ENCODE measurements at regions not wholly inside any gene's neighbourhood (a gene's known extent, or its start where the extent isn't known, plus 50 kb on each side); places are given as distances from the start of the nearest gene placed in this dataset.

DNA sequence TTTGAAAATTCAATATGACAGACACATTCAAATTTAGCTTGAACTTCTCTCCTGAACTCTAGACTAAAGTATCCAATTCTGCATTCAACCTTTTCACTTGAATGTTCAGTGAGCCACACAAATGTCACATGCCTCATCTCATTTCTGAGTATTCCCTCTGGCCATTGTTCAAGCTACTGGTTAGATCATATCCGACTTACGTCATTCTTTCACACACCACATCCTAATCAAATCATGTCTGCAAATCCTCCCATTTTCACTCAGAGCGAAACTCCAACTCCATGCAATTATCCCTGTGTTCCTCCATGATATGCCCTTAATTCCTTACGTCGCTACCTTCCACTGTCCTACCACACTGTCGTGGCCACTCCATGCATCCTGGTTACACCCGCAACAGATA, 425.1 kb downstream of the CBLN2 start:
- Histone ChIP-seq H3K4me1 (no peaks in the 10 kb centered on the region), H3K9me3 (no peaks in the 10 kb centered on the region), H3K36me3 (no peaks in the 10 kb centered on the region), H3K27me3 (ENCODE audit: low read depth) (no peaks in the 10 kb centered on the region), H3K27ac (no peak overlapping the region), H3K4me3 (no peak overlapping the region)
- ATAC-seq, result no peak
- DNase-seq, result no peak
- intact Hi-C loops (cut with DNase I), result no loop called here
- no peak for TF ChIP-seq CTCF (IDR thresholded peaks at IDR 0.05)

DNA sequence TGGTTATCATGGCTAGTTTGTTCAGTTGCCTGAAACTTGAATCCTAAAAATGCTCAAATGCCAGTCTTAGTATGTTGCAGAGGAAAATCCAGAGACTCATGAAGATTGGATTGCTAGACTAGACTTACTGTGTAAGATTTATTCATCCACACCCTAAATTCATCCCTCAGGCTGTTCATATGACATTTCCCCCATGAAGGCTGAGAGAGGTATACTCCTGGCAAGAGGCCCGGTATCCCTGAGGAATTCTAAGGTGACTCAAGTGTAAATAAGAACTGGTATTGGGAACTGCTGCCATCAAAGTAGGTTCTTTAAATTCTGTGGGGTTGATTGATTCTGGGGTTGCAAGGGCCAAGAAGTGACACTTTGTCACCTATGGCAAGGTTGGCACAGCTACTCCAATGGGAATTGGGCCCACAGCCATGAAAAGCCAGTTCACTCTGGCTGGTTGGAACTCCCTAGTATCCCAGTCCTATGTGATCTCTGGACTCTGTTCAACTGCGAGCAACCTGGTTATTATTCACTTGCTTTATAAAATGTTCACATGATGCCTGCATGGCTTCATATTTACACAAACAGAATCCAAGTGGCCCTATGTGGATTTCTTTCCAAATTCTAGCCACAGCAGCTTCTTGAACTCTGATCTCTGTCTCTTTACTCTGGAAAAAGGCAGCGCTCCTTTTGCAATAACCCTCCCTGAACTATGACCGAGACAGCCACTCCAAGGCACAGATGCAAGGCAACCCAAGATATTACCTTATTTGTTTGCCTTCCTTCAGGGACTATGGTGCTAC, 429.1 kb downstream of the CBLN2 start:
- no peak for ATAC-seq
- H3K4me1 ChIP-seq, result no peaks in the 10 kb centered on the region
- intact Hi-C loops (cut with DNase I), result no loop called here

DNA sequence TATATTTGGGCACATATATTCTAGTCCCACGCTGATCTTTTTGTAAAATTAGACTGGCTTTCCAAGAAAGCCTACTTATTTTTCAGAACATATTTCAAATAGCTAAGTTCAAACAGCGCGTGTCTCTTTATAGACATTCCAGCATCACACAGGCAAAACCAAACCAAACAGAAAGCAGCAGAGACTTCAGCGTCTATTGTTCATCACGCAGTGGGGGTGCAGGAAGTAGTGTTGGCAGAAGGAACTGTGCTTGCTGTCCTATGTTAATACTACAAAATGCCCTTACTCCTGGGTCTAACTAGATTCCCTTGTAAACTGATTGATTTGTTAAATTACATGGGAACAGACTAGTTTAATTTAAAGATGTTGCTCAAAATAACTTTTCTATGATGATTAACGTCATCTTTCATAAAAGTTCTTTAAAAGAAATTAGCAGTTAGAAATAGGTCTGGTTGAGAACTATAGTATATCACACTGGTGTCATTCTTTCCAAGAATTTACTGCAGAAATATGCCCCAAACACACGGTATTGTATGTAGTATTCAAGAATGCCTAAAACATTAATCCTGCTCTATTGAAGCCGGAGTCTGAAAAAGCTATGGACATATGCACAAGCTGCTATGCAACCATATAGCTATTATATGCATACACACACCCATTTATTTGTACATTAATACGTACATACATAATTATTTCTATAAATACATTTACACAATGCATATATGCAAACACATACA, 436.3 kb downstream of the CBLN2 start:
- H3K4me3 ChIP-seq, result no peak overlapping the region
- H3K9me3 ChIP-seq, result no peaks in the 10 kb centered on the region
- no peaks in the 10 kb centered on the region for H3K27me3 ChIP-seq (ENCODE audit: low read depth)
- ATAC-seq, result no peak
- no peaks in the 10 kb centered on the region for H3K36me3 ChIP-seq
- no peak for DNase-seq
- no peak for TF ChIP-seq CTCF (IDR thresholded peaks at IDR 0.05)
- H3K27ac ChIP-seq, result no peak overlapping the region
- no peaks in the 10 kb centered on the region for H3K4me1 ChIP-seq
- intact Hi-C loops (cut with DNase I), result no loop called here

More for the DNA sequence above, 429.1 kb downstream of the CBLN2 start:
- H3K36me3 ChIP-seq, result no peaks in the 10 kb centered on the region
- no peaks in the 10 kb centered on the region for H3K27me3 ChIP-seq (ENCODE audit: low read depth)
- no peaks in the 10 kb centered on the region for H3K9me3 ChIP-seq
- H3K27ac ChIP-seq, result no peak overlapping the region
- no peak for DNase-seq
- no peak for TF ChIP-seq CTCF (IDR thresholded peaks at IDR 0.05)
- H3K4me3 ChIP-seq, result no peak overlapping the region

GRCh38 chr18:72104851-72105250, 439.3 kb downstream of the CBLN2 start:
- Histone ChIP-seq H3K27me3 (ENCODE audit: low read depth) (no peaks in the 10 kb centered on the region), H3K27ac (no peak overlapping the region), H3K4me3 (no peak overlapping the region), H3K36me3 (no peaks in the 10 kb centered on the region), H3K9me3 (no peaks in the 10 kb centered on the region), H3K4me1 (no peaks in the 10 kb centered on the region)
- DNase-seq (no peak), ATAC-seq (no peak)
- no peak for TF ChIP-seq CTCF (IDR thresholded peaks at IDR 0.05)
- intact Hi-C loops (cut with DNase I), result no loop called here

DNA sequence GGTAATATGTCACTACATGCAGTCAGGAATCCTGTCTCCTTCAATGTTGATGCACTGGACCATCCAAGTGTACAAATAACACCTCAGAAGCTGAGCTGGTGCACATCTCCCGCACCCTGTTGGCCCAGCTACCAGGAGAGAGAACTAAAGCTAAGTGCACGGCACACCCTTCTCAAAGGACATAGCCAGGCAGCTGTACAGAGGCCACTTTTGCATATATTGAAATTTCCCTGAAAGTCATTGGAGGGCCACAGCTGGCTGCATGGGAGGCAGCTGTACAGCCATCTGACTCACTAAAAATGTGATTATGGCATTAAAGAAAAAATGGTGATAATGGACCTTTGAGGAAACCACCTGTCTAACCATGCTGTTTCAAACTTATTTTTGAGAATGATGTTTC, 441.7 kb downstream of the CBLN2 start:
- TF ChIP-seq CTCF (IDR thresholded peaks at IDR 0.05), result no peak
- H3K9me3 ChIP-seq, result no peaks in the 10 kb centered on the region
- ATAC-seq, result no peak
- H3K4me1 ChIP-seq, result no peaks in the 10 kb centered on the region
- no peak overlapping the region for H3K4me3 ChIP-seq
- H3K36me3 ChIP-seq, result no peaks in the 10 kb centered on the region
- DNase-seq, result no peak
- no peak overlapping the region for H3K27ac ChIP-seq
- no peaks in the 10 kb centered on the region for H3K27me3 ChIP-seq (ENCODE audit: low read depth)
- intact Hi-C loops (cut with DNase I), result no loop called here

All from lower lobe of right lung (tissue), 2 donors.